SK-N-SH (cell line): ENCODE measurements at regions not wholly inside any gene's neighbourhood (a gene's known extent, or its start where the extent isn't known, plus 50 kb on each side); places are given as distances from the start of the nearest gene placed in this dataset.

Experiments
- CHD2 ChIP-seq: fragments of 150-350 bp; IDR thresholded peaks from 2 replicates; pipeline ENCODE4 v1.6.1; 2018; ENCODE audit warnings: low read length; ENCODE audit not compliant: partially characterized antibody
- EP300 ChIP-seq, 2 experiments: IDR thresholded peaks; 2 replicates each; pipeline versions ENCODE4 v1.4.0 to v1.6.1; 2012; ENCODE audit warnings: borderline replicate concordance in 1 of 2, low read depth in 1 of 2, low read length in 1 of 2
- EZH2phosphoT487 ChIP-seq: fragments of 200-600 bp; sonication (generic); IDR thresholded peaks from 2 replicates; pipeline ENCODE4 v1.6.1; 2017; ENCODE audit warnings: low read depth, mixed run types, mild to moderate bottlenecking, antibody characterized with exemption, moderate library complexity, borderline replicate concordance
- FOXJ3 ChIP-seq: sonication (generic); formaldehyde crosslinking; IDR thresholded peaks from 2 replicates; pipeline ENCODE4 v1.5.1; 2020; ENCODE audit warnings: mild to moderate bottlenecking, missing genetic modification reagents
- FOXM1 ChIP-seq: IDR thresholded peaks from 2 replicates; pipeline ENCODE4 v1.4.0; 2012; ENCODE audit warnings: low read depth, mild to moderate bottlenecking
- GABPA ChIP-seq: IDR thresholded peaks from 2 replicates; pipeline ENCODE4 v1.4.0; 2012; ENCODE audit warnings: low read depth, mild to moderate bottlenecking
- POLR2AphosphoS5 ChIP-seq: IDR thresholded peaks from 2 replicates; pipeline ENCODE4 v1.6.1; 2012; ENCODE audit warnings: low read depth, low read length
- RCOR1 ChIP-seq: fragments of 150-350 bp; IDR thresholded peaks from 2 replicates; pipeline ENCODE4 v1.6.1; 2017; ENCODE audit warnings: antibody characterized with exemption, low read length
- RFX5 ChIP-seq: IDR thresholded peaks from 2 replicates; pipeline ENCODE4 v1.6.1; 2012; ENCODE audit warnings: mild to moderate bottlenecking, improper control_type of control experiment, low read length
- RXRA ChIP-seq: IDR thresholded peaks from 2 replicates; pipeline ENCODE4 v1.4.0; 2012; ENCODE audit warnings: low read depth, mild to moderate bottlenecking, borderline replicate concordance
- SMC3 ChIP-seq: IDR thresholded peaks from 2 replicates; pipeline ENCODE4 v1.6.1; 2012; ENCODE audit warnings: low read depth, low read length, improper control_type of control experiment
- YY1 ChIP-seq: IDR thresholded peaks from 2 replicates; pipeline ENCODE4 v1.4.0; 2012; ENCODE audit warnings: low read depth, mild to moderate bottlenecking
- TF ChIP-seq, protein P1 (sequence below): fragments of 200-600 bp; sonication (generic); IDR thresholded peaks from 2 replicates; pipeline ENCODE4 v1.6.1; 2017; ENCODE audit warnings: antibody characterized with exemption, mild to moderate bottlenecking, moderate library complexity
- TF ChIP-seq, protein P2 (sequence below): IDR thresholded peaks from 2 replicates; pipeline ENCODE4 v1.6.1; 2012; ENCODE audit warnings: mild to moderate bottlenecking, low read depth, low read length, moderate library complexity

DNA sequence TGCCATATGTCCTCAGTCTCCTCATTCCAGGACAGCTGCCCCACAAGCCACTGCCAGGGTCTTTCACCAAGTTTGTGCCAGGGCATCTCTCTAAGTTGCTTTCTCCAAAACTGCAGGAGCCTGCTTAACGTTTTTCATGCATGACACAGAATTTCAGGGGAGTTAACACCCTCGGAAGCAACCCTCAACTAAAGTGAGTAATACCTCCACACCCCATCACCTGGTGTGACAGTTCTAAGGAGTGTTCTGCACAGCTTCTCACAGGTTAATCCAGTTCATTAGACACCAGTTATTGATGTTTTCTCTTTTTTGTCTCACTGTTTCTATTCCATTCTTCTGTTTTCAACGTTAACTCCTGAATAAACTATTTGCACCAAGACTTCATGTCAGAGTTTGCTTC lies 115.0 kb downstream of the BACH1 start:
- TF ChIP-seq, protein P1, sequence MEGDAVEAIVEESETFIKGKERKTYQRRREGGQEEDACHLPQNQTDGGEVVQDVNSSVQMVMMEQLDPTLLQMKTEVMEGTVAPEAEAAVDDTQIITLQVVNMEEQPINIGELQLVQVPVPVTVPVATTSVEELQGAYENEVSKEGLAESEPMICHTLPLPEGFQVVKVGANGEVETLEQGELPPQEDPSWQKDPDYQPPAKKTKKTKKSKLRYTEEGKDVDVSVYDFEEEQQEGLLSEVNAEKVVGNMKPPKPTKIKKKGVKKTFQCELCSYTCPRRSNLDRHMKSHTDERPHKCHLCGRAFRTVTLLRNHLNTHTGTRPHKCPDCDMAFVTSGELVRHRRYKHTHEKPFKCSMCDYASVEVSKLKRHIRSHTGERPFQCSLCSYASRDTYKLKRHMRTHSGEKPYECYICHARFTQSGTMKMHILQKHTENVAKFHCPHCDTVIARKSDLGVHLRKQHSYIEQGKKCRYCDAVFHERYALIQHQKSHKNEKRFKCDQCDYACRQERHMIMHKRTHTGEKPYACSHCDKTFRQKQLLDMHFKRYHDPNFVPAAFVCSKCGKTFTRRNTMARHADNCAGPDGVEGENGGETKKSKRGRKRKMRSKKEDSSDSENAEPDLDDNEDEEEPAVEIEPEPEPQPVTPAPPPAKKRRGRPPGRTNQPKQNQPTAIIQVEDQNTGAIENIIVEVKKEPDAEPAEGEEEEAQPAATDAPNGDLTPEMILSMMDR: no peak
- TF ChIP-seq FOXJ3: no peak
- TF ChIP-seq, protein P2, sequence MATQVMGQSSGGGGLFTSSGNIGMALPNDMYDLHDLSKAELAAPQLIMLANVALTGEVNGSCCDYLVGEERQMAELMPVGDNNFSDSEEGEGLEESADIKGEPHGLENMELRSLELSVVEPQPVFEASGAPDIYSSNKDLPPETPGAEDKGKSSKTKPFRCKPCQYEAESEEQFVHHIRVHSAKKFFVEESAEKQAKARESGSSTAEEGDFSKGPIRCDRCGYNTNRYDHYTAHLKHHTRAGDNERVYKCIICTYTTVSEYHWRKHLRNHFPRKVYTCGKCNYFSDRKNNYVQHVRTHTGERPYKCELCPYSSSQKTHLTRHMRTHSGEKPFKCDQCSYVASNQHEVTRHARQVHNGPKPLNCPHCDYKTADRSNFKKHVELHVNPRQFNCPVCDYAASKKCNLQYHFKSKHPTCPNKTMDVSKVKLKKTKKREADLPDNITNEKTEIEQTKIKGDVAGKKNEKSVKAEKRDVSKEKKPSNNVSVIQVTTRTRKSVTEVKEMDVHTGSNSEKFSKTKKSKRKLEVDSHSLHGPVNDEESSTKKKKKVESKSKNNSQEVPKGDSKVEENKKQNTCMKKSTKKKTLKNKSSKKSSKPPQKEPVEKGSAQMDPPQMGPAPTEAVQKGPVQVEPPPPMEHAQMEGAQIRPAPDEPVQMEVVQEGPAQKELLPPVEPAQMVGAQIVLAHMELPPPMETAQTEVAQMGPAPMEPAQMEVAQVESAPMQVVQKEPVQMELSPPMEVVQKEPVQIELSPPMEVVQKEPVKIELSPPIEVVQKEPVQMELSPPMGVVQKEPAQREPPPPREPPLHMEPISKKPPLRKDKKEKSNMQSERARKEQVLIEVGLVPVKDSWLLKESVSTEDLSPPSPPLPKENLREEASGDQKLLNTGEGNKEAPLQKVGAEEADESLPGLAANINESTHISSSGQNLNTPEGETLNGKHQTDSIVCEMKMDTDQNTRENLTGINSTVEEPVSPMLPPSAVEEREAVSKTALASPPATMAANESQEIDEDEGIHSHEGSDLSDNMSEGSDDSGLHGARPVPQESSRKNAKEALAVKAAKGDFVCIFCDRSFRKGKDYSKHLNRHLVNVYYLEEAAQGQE: no peak
- no peak for TF ChIP-seq RCOR1
- TF ChIP-seq CHD2: no peak
- no peak for TF ChIP-seq EP300 (IDR thresholded peaks at IDR 0.05; ENCODE audit: borderline replicate concordance in 1 of 2, low read depth in 1 of 2, low read length in 1 of 2)
- no peak for TF ChIP-seq FOXM1
- TF ChIP-seq POLR2AphosphoS5: no peak
- no peak for TF ChIP-seq SMC3
- TF ChIP-seq YY1: no peak
- TF ChIP-seq RFX5: no peak
- no peak for TF ChIP-seq EZH2phosphoT487
- no peak for TF ChIP-seq GABPA
- TF ChIP-seq RXRA: no peak
